ENCODE measurements at regions not wholly inside any gene's neighbourhood (a gene's known extent, or its start where the extent isn't known, plus 50 kb on each side); places are given as distances from the start of the nearest gene placed in this dataset.
"Not testable (repeated sequence)": the region's sequence is repeated elsewhere in the genome, so short reads cannot be mapped to it uniquely, and the experiment has no call there.

- no peak for DNase-seq
These were observed 83.8 kb upstream of the HNF1B start for GRCh38 chr17:37828651-37829124.

- DNase-seq, result no peak
These were observed 83.2 kb upstream of the HNF1B start for GRCh38 chr17:37827905-37828650.

GRCh38 chr17:37826497-37827430 is 81.9 kb upstream of the HNF1B start:
- no peak for DNase-seq

GRCh38 chr17:37825851-37826250 is 81.0 kb upstream of the HNF1B start:
- no peak for DNase-seq

GRCh38 chr17:37824534-37825485 is 80.0 kb upstream of the HNF1B start:
- DNase-seq, result no peak

GRCh38 chr17:37823996-37824395 is 79.1 kb upstream of the HNF1B start:
- no peak for DNase-seq

- no peak for DNase-seq
These were observed 76.3 kb upstream of the HNF1B start for GRCh38 chr17:37820995-37821713.

- no peak for DNase-seq
These were observed 75.6 kb upstream of the HNF1B start for GRCh38 chr17:37820313-37820994.

GRCh38 chr17:37818689-37819088 is 73.8 kb upstream of the HNF1B start:
- DNase-seq, result no peak

GRCh38 chr17:37816950-37817349 is 72.1 kb upstream of the HNF1B start:
- DNase-seq, result no peak

- no peak for DNase-seq
These were observed 70.7 kb upstream of the HNF1B start for GRCh38 chr17:37815536-37815935.

- DNase-seq, result no peak
These were observed 68.9 kb upstream of the HNF1B start for GRCh38 chr17:37813751-37814150.

- DNase-seq, result not testable (repeated sequence)
These were observed 64.0 kb upstream of the HNF1B start for GRCh38 chr17:37808846-37809245.

GRCh38 chr17:37802712-37803416 is 58.0 kb upstream of the HNF1B start:
- no peak for DNase-seq

- DNase-seq, result no peak
These were observed 57.3 kb upstream of the HNF1B start for GRCh38 chr17:37802061-37802595.

- no peak for DNase-seq
These were observed 56.3 kb upstream of the HNF1B start for GRCh38 chr17:37801171-37801570.

- DNase-seq, result no peak
These were observed 52.3 kb upstream of the HNF1B start for GRCh38 chr17:37797206-37797605.

- DNase-seq, result no peak
These were observed 51.2 kb upstream of the HNF1B start for GRCh38 chr17:37796076-37796475.
